Raji (cell line): ENCODE measurements at regions not wholly inside any gene's neighbourhood (a gene's known extent, or its start where the extent isn't known, plus 50 kb on each side); places are given as distances from the start of the nearest gene placed in this dataset.

ENCODE experiments used
- POLR2A ChIP-seq: IDR thresholded peaks from 2 replicates; pipeline ENCODE4 v1.6.1; 2011; ENCODE audit warnings: low read depth, low read length, control low read depth; ENCODE audit not compliant: insufficient read depth

DNA sequence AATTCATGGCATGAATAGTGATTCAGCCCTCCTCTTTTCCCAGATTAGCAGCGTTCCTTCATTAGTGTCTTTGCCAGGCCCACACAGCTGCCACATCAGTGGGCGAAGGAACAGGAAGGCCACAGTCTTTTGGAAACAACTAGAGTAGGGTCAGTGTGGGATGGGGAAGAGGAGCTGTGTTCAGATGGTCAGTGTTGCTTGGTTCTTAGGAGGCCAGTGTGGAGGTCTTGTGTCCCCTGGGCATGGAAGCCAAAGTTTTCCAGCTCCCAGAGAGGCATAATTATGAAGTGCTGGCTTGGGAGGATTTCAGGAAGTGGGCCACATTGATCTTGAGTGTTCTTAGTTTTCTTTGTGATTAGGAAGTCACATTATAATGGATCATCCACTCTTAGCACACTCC, 269.6 kb downstream of the PSAT1 start:
- no peak for TF ChIP-seq POLR2A

DNA sequence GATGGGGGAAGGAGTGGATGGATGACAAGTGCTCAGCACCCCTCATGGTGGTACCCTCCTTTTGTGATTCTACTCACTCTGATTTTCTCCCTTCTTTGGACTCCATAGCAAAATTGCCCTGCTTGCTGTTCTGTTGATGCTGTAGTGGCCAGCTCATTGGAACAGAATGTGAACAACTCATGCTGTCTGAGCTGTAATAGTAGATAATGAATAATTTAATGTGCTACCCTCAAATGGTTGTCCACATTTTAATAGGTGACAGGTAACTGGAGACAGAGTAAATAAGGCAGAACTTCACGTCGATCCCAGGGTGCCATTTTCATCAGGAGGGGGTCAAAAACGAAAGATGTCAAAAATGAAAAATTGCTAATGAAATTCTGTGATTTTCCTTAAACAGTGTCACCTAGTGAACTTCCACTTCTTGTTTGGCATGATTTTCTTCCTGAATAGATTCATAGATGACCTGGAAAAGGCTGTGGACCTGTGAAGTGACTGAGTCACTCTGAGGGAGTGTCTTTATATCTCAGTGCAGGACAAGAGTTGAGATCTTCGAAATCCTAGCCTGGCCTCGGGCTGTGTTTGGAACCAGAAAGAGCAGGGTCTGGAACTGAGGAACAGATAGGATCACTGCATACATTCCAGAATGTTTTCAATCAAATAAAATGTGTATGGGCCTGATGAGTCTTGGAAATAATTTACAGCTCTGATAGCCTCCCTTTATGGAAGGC, 270.2 kb downstream of the PSAT1 start:
- TF ChIP-seq POLR2A = no peak

DNA sequence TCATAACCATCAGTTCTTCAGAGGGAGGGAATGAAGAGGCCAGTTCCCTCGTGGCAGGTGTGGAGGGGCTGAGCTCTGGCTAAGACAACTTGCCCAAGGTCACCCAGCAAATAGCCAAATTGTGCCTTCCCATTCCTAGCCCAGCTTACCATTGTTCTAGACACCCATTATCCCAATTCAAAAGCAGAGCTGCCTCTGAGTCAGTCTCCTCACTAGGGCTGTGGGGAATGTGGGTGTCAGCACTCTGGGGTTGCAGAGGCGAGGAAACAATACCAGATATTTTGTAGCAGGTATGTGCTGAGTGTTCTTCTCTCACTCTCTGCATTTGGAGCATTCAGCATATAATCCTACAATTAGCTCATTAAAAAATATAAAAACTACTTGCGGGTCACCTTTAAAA, 270.8 kb downstream of the PSAT1 start:
- TF ChIP-seq POLR2A = no peak

- no peak for TF ChIP-seq POLR2A
These were observed 271.8 kb downstream of the PSAT1 start for GRCh38 chr9:78568774-78569173.

GRCh38 chr9:78572266-78572665, 275.3 kb downstream of the PSAT1 start:
- TF ChIP-seq POLR2A = no peak

DNA sequence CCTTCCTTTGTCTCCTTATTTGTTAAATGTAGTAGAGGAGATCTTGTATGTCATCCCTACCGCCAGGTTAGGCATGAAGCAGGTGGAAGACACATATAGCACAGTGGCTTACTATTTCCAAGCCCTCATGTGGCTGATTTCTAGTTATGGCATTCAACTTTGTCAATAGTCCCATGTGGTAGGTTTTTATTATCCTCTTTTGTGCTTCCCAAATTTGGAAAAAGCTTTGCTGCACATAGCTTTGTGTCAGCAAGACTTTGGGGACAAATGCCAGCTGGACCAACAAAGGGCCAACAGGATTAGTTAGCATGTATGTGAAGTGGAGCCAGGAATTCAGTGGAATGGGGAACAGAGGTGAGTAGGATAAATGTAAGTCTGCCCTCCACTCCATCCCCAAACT, 276.3 kb downstream of the PSAT1 start:
- TF ChIP-seq POLR2A = no peak

DNA sequence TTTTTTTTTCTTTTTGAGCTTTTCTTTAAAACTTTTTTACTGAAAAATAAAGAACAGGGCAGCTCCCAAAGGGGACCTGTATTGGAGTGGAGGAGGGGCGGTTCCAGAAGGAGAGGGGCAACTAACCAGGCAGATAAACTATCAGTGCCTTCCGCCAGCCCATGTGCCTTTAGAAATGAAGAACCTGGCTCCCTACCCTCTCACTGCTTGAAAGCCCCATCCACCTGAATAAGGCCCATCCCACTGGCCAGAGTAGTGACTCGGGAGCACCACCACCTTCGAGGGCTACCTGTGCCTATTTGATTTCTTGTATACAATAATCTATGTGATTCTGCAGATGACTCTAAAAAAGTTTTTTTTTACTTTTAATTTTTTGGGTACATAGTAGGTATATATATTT, 276.7 kb downstream of the PSAT1 start:
- TF ChIP-seq POLR2A = no peak

DNA sequence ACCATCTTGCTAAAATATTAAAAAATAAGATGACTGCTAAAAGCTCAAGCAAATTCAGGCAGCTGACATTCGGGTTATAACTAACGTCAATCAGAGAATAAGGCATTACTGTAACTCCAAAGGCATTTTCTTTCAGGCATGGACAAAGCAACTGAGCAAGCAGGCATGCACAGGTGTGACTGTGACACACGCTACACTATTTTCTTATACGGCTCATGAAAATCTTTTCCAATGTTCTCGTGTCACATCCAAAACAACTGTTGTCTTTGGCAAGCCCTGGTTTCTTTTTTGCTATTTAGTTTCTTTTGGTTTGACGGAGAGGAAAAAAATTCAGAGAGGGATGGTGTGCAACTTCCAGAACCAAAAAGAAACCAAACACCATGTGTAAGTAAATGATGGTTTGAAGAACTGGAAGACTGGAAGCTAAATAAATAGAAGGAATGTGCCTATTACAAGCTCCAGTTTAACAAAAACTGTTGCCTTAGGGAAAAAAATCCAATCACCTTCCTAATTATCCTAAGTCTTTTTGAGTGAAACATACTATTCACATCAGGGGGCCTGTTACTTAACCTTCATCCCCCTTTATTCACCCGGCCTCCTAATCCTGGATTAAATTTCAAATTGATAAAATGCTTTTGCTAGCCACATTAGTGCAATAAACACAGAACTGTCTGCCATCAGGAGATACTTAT, 277.6 kb downstream of the PSAT1 start:
- TF ChIP-seq POLR2A = no peak

DNA sequence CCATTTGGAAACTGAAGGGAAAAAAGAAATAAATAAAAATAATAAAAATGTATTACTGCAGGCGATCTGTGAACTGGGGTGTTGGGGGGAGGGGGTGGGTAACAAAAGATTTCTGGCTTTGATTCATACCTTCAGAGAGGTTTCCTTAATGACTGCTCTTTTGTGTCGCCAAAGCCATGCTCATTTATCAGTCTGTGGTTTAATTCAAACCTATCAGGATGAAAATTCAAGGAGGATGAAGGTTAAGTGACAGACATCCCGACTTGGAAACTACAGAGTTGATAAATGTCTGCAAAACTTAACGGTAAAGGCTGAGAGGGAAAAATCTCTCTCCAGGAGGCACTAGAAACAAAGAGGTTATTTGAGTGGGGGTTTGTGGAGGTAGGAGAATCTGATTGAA, 278.2 kb downstream of the PSAT1 start:
- no peak for TF ChIP-seq POLR2A

DNA sequence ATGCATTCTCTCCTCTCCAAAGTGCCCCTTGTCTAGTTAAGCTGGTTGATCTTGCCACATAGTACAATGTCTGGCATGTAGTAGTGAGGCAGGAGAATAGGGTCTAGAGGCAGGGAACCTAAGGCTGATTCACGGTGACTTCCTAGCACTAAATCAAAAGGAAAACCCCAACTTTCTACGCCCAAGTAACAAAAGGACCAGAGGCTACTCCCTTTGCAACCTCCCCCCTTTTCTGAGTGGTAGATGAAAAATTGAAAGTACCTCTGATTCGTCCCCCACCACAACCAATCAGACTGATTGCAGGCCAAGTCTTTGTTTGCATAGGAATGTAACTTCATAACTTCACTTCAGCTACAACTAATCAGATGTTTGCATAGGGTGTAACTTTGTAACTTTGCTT, 278.8 kb downstream of the PSAT1 start:
- no peak for TF ChIP-seq POLR2A

- no peak for TF ChIP-seq POLR2A
These were observed 280.4 kb downstream of the PSAT1 start for GRCh38 chr9:78577156-78577906.

- no peak for TF ChIP-seq POLR2A
These were observed 281.1 kb downstream of the PSAT1 start for GRCh38 chr9:78578072-78578471.

- no peak for TF ChIP-seq POLR2A
These were observed 285.9 kb downstream of the PSAT1 start for GRCh38 chr9:78582821-78583220.

- no peak for TF ChIP-seq POLR2A
These were observed 287.7 kb downstream of the PSAT1 start for GRCh38 chr9:78584589-78584988.

DNA sequence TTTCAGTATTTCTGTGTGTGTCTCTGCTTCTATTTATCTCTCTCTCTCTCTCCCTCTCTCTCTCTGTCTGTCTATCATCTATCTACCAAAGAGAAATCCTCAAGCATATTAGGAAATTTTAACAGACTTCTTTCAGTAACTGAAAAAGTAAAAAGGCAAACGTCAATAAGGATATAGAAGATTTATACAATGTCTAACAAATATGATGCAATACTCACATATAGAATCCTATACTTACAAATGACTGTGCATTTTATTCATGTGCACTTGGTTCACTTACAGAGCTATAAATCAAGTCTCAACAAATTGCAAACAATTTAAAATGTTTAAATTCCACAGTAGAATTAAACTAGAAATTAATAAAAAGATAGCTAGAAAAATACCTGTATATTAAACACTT, 289.0 kb downstream of the PSAT1 start:
- TF ChIP-seq POLR2A = no peak

DNA sequence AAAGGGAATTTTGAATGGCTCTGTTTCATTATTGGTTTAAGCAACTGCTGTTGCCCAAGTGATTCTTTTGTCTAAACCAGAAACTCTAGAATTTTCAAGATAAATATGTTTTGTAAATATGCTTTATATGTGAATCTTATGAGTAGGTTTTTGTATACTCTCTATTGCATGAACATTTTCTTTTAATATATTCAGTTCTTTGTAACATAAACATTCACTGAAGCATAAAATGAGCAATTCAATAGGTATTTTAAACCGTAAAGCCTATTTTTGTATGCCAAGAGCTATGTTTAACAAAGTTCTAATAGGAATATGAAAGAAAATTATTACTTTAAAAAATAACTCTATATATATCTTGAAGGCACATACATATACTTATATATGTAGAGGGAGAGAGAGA, 293.1 kb downstream of the PSAT1 start:
- no peak for TF ChIP-seq POLR2A

DNA sequence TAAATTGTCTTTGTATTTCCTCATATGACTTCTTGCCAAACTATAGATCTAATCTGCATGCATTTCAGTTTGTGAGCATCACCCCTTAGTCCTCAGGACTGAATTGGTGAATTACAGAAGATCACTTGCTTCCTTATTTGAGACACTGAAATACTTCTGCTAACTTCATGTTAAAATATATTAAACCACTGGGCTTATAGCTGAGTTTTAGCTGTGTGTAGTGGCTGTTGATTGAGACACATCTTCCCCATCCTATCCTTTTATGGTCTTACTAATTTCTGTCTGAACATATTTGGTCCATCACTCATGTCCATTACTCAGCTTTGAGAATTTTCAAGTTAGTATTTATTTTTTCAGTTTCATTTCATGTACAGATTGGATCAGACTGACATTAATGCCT, 295.9 kb downstream of the PSAT1 start:
- TF ChIP-seq POLR2A = no peak
